AG10803 (cell line): ENCODE measurements at regions not wholly inside any gene's neighbourhood (a gene's known extent, or its start where the extent isn't known, plus 50 kb on each side); places are given as distances from the start of the nearest gene placed in this dataset.

Source experiments
- DNase-seq: peaks from one replicate; pipeline ENCODE4 v3.0.0; 2010; ENCODE audit warnings: low read depth
- H3K4me3 ChIP-seq: 2 replicates; pipeline ENCODE4 v1.5.1; 2011; ENCODE audit warnings: mild to moderate bottlenecking, low read length, control low read depth
- CTCF ChIP-seq: conservative IDR thresholded peaks from 2 replicates; pipeline ENCODE4 v1.5.1; 2011; ENCODE audit warnings: mild to moderate bottlenecking, low read length, control low read depth, inconsistent platforms

GRCh38 chr10:3893901-3894563, 109.0 kb upstream of the KLF6 start:
- no peak for DNase-seq
- TF ChIP-seq CTCF, result no peak
- H3K4me3 ChIP-seq, result no peak overlapping the region

DNA sequence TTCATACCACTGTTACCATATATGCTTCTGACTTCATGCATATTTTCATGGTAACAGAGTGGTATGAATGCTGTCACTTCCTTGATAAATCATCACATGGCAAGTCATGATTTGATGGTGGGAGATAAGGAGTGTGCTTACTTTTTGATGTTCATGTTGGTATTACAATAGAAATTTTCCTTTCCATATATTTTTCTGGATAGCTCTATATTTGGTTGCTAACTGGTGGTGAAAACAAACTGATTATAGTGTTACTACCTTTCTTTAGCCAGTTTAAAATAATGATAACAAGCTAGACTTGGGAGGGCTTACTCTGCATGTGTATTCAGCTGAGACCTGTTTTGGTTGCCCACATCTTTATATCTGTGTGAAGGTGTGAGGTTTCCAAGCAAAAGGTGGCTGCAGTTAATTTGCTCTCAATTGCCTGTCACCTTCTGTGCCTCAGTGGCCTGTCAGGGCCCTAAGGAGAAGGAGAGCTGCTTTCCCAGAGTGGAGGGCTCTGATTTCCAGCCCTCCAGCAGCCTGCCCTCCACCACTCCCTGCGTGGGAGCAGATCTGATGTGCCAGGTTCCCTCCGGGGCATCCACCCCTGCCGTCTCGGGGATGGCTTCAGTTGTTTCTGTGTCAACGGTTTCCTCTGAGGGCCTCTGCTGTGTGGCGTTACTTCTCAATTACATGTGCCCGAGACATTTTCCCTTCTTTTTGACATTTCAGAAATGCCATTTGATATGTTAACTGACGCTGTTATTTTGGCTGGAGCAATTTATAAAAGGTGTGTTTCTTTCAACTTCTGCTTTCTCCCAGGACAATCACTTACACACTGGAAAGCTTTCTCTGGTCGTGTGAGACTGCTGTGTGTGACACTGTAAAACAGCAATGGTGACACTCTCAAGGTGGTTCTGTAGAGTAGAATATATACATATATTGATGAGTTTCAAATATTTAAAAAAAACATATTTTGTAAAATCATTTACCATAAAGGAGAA, 107.7 kb upstream of the KLF6 start:
- DNase-seq, result no peak
- H3K4me3 ChIP-seq, result no peak overlapping the region
- TF ChIP-seq CTCF, result no peak

GRCh38 chr10:3891396-3891795, 106.4 kb upstream of the KLF6 start:
- no peak for TF ChIP-seq CTCF
- no peak for DNase-seq

DNA sequence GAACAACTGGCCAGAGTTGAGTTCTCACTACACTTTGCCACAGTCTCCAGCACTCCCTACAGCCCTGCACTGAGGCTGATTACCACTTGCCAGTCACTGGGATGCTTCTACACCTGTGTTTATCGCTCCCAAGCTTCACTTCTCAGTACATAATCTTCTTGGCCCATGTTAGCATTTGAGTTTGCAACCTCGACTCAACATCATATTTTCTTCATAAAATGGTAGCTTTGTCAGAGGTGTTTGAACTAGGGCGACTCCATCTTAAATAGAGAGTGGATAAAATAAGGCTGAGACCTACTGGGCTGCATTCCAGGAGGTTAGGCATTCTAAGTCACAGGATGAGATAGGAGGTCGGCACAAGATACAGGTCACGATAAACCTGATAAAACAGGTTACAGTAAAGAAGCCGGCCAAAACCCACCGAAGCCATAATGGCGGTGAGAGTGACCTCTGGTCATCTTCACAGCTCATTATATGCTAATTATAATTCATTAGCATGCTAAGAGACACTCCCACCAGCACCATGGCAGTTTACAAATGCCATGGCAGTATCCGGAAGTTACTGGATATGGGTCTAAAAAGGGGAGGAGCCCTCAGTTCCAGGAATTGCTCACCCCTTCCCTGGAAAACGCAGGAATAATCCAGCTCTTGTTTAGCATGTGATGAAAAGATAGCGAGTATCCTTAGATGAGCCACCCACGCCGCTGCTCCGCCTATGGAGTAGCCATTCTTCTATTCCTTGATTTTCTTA, 105.8 kb upstream of the KLF6 start:
- no peak for DNase-seq
- TF ChIP-seq CTCF, result no peak

More at GRCh38 chr10:3891396-3891795, 106.4 kb upstream of the KLF6 start:
- H3K4me3 ChIP-seq, result no peak overlapping the region

GRCh38 chr10:3889961-3890522, 105.0 kb upstream of the KLF6 start:
- no peak overlapping the region for H3K4me3 ChIP-seq
- DNase-seq, result peak; percentile 74
- TF ChIP-seq CTCF, result no peak

More for the DNA sequence above, 105.8 kb upstream of the KLF6 start:
- H3K4me3 ChIP-seq, result no peak overlapping the region

- TF ChIP-seq CTCF, result peak; percentile 14; the same call in 1 of the 2 replicates
- H3K4me3 ChIP-seq, result no peak overlapping the region
- DNase-seq, result peak; percentile 91
Observed at GRCh38 chr10:3887885-3888476, 103.0 kb upstream of the KLF6 start.
